ES-I3 (cell line): ENCODE measurements at regions not wholly inside any gene's neighbourhood (a gene's known extent, or its start where the extent isn't known, plus 50 kb on each side); places are given as distances from the start of the nearest gene placed in this dataset.

Experiments
- H3K36me3 ChIP-seq: 2 replicates; pipeline ENCODE4 v1.6.1; 2013; ENCODE audit warnings: mild to moderate bottlenecking, low read length, control low read depth, moderate library complexity; ENCODE audit not compliant: insufficient read depth
- H3K4me1 ChIP-seq: 2 replicates; pipeline ENCODE4 v1.6.1; 2013; ENCODE audit warnings: mild to moderate bottlenecking, control low read depth, low read length; ENCODE audit not compliant: insufficient read depth
- H3K9ac ChIP-seq: 2 replicates; pipeline ENCODE4 v1.6.1; 2013; ENCODE audit warnings: low read depth, mild to moderate bottlenecking, low read length, moderate library complexity
- H3K9me3 ChIP-seq: 2 replicates; pipeline ENCODE4 v1.6.1; 2013; ENCODE audit warnings: mild to moderate bottlenecking, low read length, moderate library complexity; ENCODE audit not compliant: control insufficient read depth, insufficient read depth

GRCh38 chr18:73840319-73840945 lies 307.2 kb downstream of the FBXO15 start:
- Histone ChIP-seq H3K9ac (no peak overlapping the region), H3K36me3 (no peaks in the 10 kb centered on the region), H3K4me1 (peaks cover 4% of the 10 kb centered on the region; the same call in 1 of the 2 replicates), H3K9me3 (no peaks in the 10 kb centered on the region)

- H3K4me1 ChIP-seq = no peaks in the 10 kb centered on the region
- H3K9me3 ChIP-seq = no peaks in the 10 kb centered on the region
- no peaks in the 10 kb centered on the region for H3K36me3 ChIP-seq
- H3K9ac ChIP-seq = no peak overlapping the region
Observed at GRCh38 chr18:73839441-73839840, 308.2 kb downstream of the FBXO15 start.

GRCh38 chr18:73838107-73838506 lies 309.5 kb downstream of the FBXO15 start:
- Histone ChIP-seq H3K4me1 (no peaks in the 10 kb centered on the region), H3K9ac (no peak overlapping the region), H3K9me3 (no peaks in the 10 kb centered on the region), H3K36me3 (no peaks in the 10 kb centered on the region)

GRCh38 chr18:73835656-73836364 lies 311.8 kb downstream of the FBXO15 start:
- Histone ChIP-seq H3K9me3 (no peaks in the 10 kb centered on the region), H3K4me1 (no peaks in the 10 kb centered on the region), H3K36me3 (no peaks in the 10 kb centered on the region), H3K9ac (no peak overlapping the region)

- no peak overlapping the region for H3K9ac ChIP-seq
- no peaks in the 10 kb centered on the region for H3K36me3 ChIP-seq
- H3K9me3 ChIP-seq = no peaks in the 10 kb centered on the region
- H3K4me1 ChIP-seq = no peaks in the 10 kb centered on the region
Observed at GRCh38 chr18:73835039-73835438, 312.6 kb downstream of the FBXO15 start.

GRCh38 chr18:73831688-73832087 lies 315.9 kb downstream of the FBXO15 start:
- no peaks in the 10 kb centered on the region for H3K36me3 ChIP-seq
- H3K9me3 ChIP-seq = no peaks in the 10 kb centered on the region
- H3K4me1 ChIP-seq = no peaks in the 10 kb centered on the region
- no peak overlapping the region for H3K9ac ChIP-seq

GRCh38 chr18:73829146-73829545 lies 318.5 kb downstream of the FBXO15 start:
- Histone ChIP-seq H3K9ac (no peak overlapping the region), H3K36me3 (no peaks in the 10 kb centered on the region), H3K9me3 (no peaks in the 10 kb centered on the region), H3K4me1 (no peaks in the 10 kb centered on the region)

- Histone ChIP-seq H3K9ac (no peak overlapping the region), H3K36me3 (no peaks in the 10 kb centered on the region), H3K4me1 (no peaks in the 10 kb centered on the region), H3K9me3 (no peaks in the 10 kb centered on the region)
Observed at GRCh38 chr18:73827801-73828200, 319.8 kb downstream of the FBXO15 start.

- Histone ChIP-seq H3K9ac (no peak overlapping the region), H3K9me3 (no peaks in the 10 kb centered on the region)
Observed at GRCh38 chr18:73826098-73826497, 321.5 kb downstream of the FBXO15 start.

GRCh38 chr18:73824671-73825070 lies 323.0 kb downstream of the FBXO15 start:
- H3K9me3 ChIP-seq = no peaks in the 10 kb centered on the region
- H3K36me3 ChIP-seq = no peaks in the 10 kb centered on the region
- no peaks in the 10 kb centered on the region for H3K4me1 ChIP-seq
- H3K9ac ChIP-seq = no peak overlapping the region

More at GRCh38 chr18:73826098-73826497, 321.5 kb downstream of the FBXO15 start:
- H3K36me3 ChIP-seq = no peaks in the 10 kb centered on the region
- H3K4me1 ChIP-seq = no peaks in the 10 kb centered on the region

GRCh38 chr18:73812423-73812822 lies 335.2 kb downstream of the FBXO15 start:
- Histone ChIP-seq H3K9ac (no peak overlapping the region), H3K9me3 (no peaks in the 10 kb centered on the region), H3K36me3 (no peaks in the 10 kb centered on the region), H3K4me1 (no peaks in the 10 kb centered on the region)

GRCh38 chr18:73807551-73808192 lies 340.0 kb downstream of the FBXO15 start:
- Histone ChIP-seq H3K4me1 (no peaks in the 10 kb centered on the region), H3K36me3 (no peaks in the 10 kb centered on the region), H3K9ac (no peak overlapping the region), H3K9me3 (no peaks in the 10 kb centered on the region)

- Histone ChIP-seq H3K9ac (no peak overlapping the region), H3K9me3 (no peaks in the 10 kb centered on the region), H3K4me1 (no peaks in the 10 kb centered on the region), H3K36me3 (no peaks in the 10 kb centered on the region)
Observed at GRCh38 chr18:73805991-73806390, 341.6 kb downstream of the FBXO15 start.

GRCh38 chr18:73797419-73797818 lies 350.2 kb downstream of the FBXO15 start:
- Histone ChIP-seq H3K4me1 (no peaks in the 10 kb centered on the region), H3K9me3 (no peaks in the 10 kb centered on the region), H3K36me3 (no peaks in the 10 kb centered on the region), H3K9ac (no peak overlapping the region)

GRCh38 chr18:73793386-73793785 lies 354.2 kb downstream of the FBXO15 start:
- H3K36me3 ChIP-seq = no peaks in the 10 kb centered on the region
- no peak overlapping the region for H3K9ac ChIP-seq
- H3K4me1 ChIP-seq = no peaks in the 10 kb centered on the region
- no peaks in the 10 kb centered on the region for H3K9me3 ChIP-seq
